HG03469 (cell line): ENCODE measurements at regions not wholly inside any gene's neighbourhood (a gene's known extent, or its start where the extent isn't known, plus 50 kb on each side); places are given as distances from the start of the nearest gene placed in this dataset.
"Not testable (repeated sequence)": the region's sequence is repeated elsewhere in the genome, so short reads cannot be mapped to it uniquely, and the experiment has no call there.

Experiments
- ATAC-seq: cut with Tn5 transposase; IDR thresholded peaks from one replicate; pipeline ENCODE4 v1.9.1; 2021; ENCODE audit warnings: mild to moderate bottlenecking, moderate library complexity, moderate number of reproducible peaks; ENCODE audit not compliant: unreplicated experiment

DNA sequence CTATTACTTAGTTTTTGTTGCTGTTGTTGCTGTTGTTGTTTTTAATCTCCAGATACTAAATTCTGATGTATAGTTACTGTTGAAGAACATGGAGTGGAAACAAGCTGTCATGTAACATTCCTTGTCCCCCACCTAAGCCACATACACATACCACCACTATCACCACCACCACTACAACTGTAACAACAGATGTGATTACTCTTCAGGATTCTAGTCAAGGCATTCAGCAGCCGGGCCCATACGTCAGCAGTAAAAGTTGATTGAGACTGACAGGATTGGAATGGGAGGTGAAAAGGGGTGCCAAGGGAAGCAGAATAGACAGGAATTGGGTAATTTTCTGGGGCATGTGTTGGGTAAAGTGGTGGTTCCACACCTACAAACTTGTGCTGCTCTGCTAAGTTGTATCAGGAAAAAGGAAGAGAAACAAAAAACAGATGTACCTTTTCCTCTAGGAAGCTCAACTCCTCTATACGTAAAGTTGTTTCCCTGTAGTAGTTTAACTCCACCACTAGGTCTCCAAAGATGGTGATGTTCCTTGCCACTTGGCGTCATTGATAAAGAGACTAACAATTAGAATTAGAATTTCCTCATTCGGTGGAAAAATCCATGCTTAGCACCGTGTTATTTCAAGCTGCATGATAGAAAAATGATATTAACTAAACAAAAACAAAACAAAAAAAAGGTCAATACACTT lies 138.6 kb downstream of the ARRDC3 start:
- ATAC-seq: no peak

- no peak for ATAC-seq
These were observed 139.3 kb downstream of the ARRDC3 start for GRCh38 chr5:91243852-91244251.

- no peak for ATAC-seq
These were observed 139.8 kb downstream of the ARRDC3 start for GRCh38 chr5:91243286-91243685.

- ATAC-seq: not testable (repeated sequence)
These were observed 141.7 kb downstream of the ARRDC3 start for GRCh38 chr5:91241460-91241859.

- no peak for ATAC-seq
These were observed 142.9 kb downstream of the ARRDC3 start for GRCh38 chr5:91240175-91240574.

GRCh38 chr5:91235271-91235694 lies 147.8 kb downstream of the ARRDC3 start:
- no peak for ATAC-seq

DNA sequence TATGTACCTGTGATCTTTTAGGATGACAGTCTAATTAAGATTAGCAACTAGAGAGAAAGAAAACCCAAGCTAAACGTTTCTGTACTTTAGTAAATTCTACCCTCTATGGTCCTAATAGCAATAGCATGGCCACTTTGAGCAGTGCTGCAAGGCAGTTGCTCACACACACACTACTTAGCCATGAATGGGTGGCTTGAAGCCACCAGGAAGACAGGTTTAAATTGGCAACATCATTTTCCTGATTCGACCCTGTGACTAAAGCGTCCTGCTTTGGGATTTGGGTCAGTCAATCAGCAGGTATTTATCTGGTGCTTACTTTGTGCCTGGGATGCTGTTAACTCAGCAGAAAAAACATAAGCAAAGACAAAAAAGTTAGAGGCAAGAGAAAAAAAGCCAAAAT lies 150.6 kb downstream of the ARRDC3 start:
- no peak for ATAC-seq

DNA sequence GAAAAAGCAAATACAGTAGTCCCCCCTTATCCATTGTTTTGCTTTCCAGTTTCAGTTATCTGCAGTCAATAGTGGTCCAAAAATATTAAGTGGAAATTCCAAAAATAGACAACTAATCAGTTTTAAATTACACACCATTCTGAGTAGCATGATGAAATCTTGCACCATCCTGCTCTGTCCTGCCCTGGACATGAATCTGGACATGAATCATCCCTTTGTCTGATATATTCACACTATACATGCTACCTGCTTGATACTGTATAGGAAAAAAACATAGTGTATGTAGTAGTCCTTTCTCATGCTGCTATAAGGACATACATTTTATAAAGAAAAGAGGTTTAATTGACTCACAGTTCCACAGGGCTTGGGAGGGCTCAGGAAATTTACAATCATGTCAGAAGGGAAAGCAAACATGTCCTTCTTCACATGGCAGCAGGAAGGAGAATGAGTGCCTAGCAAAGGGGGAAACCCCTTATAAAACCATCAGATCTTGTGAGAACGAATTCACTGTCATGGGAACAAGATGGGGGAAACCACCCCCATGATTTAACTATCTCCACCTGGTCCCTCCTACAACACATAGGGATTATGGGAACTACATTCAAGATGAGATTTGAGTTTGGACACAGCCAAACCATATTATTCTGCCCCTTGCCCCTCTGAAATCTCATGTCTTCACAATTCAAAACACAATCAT lies 153.9 kb downstream of the ARRDC3 start:
- ATAC-seq: no peak

DNA sequence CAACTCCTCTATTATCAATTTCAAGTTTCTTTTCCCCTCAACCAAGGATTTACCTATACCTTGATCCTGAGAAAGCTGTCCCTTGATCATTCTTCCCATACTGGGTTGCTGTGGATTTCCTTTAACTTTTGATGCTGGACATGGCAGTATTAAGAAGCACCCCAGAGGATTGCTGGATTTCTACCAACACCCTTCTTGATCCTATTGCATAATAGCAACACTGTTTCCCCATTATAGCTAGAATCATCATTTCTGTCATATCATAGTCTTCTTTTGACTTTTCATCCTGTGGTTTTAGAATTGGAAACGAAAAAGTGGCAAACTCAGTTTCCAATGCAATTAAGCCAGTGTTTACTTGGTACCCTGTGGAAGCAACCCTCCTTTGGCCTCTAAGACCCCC lies 154.9 kb downstream of the ARRDC3 start:
- no peak for ATAC-seq

GRCh38 chr5:91225848-91226686 lies 157.1 kb downstream of the ARRDC3 start:
- ATAC-seq: no peak

GRCh38 chr5:91224969-91225368 lies 158.1 kb downstream of the ARRDC3 start:
- ATAC-seq: no peak

DNA sequence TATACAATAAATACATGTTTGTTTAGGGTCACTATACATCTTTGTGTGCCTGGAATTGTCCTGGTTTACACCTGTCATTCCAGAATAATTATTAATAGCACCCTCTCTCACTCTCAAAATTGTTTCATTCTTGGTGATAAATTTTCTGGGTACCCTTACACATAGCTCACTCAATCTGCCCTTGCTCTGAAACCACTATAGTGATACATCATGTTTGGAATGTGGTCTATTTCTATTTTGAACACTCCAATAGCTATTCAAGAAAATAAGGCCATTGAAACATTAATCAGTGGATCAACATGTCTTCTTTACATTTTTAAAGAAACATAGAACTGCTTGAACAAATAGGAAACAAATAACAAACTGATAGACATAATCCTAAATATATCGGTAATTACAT lies 158.7 kb downstream of the ARRDC3 start:
- no peak for ATAC-seq

DNA sequence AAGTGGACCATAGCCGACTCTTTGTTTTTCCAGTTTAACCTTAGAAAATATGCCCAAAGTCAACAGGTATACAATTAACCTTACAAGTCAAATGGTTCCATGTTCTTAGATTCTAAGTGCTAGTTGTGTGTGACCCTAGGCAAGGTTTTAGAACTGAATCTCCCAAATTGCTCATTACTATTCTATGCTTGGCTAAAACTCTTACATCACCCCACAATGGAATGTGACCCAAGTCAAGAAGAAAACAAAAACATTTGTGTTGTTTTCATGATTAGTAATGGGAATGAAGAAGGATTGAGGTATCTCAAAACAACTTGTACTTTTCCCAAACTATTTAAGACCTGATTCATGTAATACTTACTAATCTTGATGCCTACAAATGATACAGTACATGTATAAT lies 159.2 kb downstream of the ARRDC3 start:
- no peak for ATAC-seq

DNA sequence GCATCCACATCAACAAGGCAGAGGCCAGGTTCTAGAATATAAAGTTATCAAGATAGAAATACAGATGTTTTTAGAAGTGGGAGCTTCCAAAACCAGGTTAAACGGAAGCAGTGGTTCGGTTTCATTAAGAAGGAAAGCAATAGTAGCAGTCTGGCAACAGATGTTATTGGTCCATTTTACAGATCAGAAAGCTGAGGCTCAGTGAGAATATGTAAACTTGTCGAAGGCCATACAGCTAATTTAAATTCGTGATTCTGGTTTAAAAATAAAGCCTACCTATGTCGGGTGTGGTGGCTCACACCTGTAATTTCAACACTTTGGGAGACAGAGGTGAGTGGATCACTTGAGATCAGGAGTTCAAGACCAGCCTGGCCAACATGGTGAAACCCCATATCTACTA lies 160.6 kb downstream of the ARRDC3 start:
- no peak for ATAC-seq

DNA sequence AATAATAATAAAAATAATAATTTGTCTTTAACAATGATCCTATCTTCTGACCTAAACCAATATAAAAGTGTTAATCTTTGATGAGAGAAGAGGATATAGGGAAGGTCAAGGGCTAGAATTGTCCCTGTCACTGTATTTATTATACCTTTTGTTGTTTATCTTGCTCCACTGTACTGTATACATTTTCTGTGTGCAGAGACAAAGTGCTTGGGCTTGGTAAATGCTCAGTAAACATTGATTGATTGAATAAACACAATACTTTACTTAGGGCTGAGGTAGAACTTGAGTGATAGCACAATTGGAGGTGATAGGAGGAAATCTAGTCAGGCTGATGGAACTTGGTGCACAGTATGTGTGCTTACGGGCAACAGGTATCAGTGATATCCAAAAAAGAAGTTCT lies 161.2 kb downstream of the ARRDC3 start:
- no peak for ATAC-seq

- no peak for ATAC-seq
These were observed 163.2 kb downstream of the ARRDC3 start for GRCh38 chr5:91219803-91220371.

GRCh38 chr5:91219091-91219802 lies 163.9 kb downstream of the ARRDC3 start:
- no peak for ATAC-seq

DNA sequence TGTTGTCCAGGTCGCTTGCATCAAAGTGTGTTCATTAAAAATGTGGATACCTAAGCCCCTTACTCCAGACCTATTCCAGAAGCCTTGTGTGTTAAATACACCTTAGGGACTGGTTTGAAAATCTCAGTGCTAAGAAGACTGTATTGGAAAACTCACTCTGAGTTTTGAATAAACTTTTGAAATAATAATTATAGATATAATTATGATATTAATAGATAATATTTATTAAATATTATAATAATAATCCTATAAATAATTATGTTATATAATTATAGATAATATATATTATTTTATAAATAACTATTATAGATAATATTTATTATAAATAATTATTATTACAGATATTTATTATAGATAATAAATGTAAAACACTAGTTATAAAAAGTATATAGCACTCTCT lies 165.3 kb downstream of the ARRDC3 start:
- no peak for ATAC-seq

DNA sequence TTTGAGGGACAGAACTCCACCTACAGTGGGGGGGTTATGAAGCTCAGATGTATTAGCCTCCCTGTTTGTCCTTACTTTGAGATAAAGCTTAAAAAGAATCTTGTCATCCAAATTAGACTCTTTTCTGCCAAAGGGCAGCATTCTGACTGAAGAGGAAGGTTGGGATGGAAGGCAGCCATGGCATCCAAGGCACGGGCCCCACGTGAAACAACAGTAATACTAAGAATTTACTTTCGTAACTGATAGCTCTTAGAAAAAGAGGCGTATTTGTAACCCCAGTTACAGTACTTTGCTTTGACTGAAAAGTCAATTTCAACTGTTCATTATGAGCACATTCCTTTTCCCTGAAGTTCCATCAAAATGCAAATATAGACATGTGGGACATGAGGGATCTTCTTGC lies 168.5 kb downstream of the ARRDC3 start:
- ATAC-seq: no peak
